Hippocampal formation (tissue), 2 donors: ENCODE measurements at regions not wholly inside any gene's neighbourhood (a gene's known extent, or its start where the extent isn't known, plus 50 kb on each side); places are given as distances from the start of the nearest gene placed in this dataset.

Experiments
- DNase-seq, 2 donors: peaks; one replicate each; lab custom pipeline; 2025; lab: John Stamatoyannopoulos, UW

DNA sequence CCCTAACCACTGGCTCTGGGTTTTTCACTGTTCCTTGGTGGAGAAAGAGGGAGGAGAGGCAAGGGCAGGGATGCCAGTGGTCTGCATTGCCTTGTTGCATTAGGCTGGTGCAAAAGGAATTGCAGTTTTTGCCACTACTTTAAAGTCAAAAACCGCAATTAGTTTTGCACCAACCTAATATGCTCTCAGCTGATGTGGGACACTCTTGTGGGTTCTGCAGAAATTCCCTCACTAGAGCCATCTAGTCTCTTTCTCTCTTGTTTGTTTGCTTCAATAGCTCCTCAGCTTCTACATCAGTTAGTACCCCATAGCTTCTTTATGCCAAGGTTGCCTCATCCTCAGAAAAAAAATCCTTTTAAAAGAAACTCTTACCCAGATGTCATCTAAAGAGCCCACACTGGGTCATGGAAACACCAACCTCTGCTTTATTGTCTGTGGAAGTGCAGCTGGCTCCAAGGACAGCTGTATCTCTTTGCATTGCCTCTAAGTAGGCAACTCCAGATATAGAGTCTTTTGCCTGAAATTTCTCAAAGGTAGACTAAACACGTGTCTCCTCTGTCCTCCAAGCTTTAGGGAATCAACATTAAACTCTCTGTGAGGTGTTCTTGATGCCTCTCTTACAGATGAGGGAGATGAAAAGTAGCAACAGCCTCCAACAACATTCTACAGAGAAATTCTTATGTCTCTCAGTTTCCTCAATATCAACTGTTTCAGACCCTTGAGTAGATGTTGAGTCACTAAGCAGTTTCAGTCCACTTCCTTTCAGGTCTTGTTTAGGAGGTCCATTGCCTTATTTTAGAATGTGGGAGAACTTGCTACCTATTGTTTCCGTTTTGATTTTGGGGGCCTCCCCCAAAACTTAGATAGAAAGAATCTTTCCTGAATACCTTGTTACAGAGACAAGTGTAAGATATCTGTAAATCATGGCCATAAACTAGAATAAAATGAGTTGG is 84.9 kb upstream of the MEF2C start:
- no peak for DNase-seq

GRCh38 chr5:88964831-88965230 is 81.8 kb upstream of the MEF2C start:
- DNase-seq = no peak

- DNase-seq = no peak
Observed at GRCh38 chr5:88957013-88957412, 74.0 kb upstream of the MEF2C start.

DNA sequence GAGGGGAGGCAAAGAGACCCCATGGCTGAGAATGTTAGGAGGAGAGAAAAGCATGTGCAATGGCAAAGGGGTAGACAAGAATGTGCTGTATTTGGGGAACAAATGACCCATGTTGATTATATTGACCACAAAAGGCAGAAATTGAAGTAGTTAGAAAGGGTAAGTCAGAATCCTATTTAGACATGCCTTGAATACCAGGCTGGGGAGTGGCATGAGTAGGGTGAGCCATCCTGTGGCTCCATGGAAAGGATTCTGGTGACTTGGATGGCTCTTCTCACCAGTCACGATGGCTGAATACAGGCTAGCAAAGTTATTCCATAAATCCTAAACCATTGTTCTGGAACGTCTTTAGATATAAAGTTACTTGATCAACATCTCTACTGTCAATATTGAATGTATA is 73.4 kb upstream of the MEF2C start:
- no peak for DNase-seq

GRCh38 chr5:88955403-88955802 is 72.4 kb upstream of the MEF2C start:
- DNase-seq = no peak

DNA sequence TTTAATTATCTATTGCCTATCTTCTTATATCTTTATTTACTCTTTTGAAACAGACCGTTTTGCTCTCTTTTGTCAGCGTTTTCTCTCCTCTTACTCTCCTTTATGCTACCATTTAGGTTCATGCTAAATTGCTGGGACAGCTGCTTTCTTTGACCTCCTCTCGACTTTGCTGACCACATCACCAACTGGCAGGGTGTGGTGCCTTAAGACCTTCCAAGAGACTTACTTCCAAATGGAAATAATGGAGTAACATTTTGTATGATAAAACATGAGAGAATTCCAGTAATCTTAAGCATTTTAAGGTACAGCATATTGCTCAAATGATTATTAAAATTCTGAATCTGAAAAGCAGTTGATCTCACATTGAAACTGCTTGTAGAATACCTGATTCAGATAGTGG is 71.5 kb upstream of the MEF2C start:
- DNase-seq = no peak

DNA sequence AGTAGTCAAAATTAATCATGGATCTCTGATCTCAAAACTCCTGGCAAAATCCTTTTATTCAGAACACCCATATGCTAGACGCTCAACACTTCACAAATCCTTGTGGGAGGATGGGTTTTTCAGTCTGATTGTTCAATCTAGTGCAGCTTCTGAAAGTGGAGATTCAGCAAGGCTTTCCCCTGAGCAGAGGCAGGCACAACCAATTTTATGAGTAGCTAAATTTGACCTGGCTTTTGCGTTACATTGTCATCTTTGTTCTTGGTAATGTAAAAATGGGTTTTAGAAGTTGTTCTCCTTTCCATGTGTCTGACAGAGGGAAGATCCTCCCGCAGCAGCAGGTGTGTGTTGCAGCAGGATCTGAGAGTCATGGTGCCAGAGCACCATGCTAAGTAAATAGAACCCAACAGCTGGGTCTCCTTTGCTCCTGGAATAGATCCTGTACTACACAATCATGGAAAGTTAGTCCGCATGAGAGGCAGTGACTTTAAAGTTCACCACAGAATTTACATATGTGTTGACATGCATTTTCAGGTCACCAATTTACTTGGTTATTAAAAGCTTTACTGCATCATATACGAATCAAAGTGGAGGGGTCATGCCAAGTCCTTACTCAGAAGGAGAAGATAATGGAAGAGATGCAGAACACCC is 70.1 kb upstream of the MEF2C start:
- no peak for DNase-seq

- no peak for DNase-seq
Observed at GRCh38 chr5:88952344-88952743, 69.4 kb upstream of the MEF2C start.

- no peak for DNase-seq
Observed at GRCh38 chr5:88951457-88951856, 68.5 kb upstream of the MEF2C start.

DNA sequence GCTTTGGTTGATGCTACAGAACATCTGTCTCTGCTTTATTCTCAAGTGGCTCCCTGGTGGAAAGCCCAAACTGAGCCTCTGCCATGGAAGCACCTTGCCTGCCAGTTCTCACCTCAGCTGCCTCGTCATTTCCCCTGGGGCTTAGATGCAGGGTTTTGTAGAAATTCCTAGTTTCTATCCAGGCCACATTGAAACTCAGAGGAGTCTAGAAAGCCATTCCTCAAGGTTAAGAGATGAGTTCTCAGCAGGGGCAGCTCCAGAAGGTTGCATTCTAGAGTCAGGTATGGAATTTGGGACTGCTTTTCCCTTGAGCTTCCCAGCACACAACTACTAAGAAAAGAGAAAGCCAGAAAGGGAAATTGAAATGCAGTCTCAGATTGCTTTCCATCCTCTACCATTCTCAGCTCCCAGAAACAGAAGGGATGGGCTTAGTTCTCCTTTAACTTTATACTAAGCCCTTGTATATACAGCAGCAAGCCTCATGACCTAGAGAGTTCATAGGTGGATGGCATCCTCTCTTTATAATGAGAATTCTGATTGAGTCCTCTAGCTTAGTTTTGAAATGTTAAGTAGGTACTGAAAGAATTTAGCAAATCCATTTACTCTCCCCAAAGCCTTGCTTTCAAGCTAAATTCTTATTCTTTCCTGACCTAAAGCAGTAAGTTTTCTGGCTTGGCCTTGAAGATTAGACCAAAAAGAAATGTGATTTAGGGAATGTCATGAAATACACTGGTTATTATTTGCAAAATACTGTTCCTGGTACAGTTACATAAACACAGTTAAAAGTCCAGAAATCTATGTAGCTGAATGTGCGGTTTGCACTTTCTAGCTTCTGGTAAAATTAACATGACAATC is 66.0 kb upstream of the MEF2C start:
- no peak for DNase-seq

GRCh38 chr5:88944751-88945531 is 62.0 kb upstream of the MEF2C start:
- DNase-seq = no peak

DNA sequence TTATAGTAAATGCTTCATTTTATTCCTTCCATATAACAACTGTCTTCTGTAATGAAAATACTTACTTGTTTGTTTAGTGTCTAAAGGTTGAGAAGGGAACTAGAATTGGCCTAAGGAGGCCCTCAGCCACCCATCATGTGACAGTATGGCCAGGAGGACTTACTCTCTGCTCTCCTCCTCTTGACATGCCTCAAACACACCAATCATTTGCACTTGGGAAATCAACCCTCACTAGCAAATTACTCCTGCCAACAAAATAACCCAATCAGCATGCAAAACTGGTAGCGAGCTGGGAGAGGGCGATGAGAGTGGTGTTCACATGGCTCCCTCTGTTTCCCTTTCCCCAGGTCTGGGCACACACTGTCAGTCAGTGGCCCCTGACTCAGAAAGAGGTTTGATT is 58.6 kb upstream of the MEF2C start:
- no peak for DNase-seq

DNA sequence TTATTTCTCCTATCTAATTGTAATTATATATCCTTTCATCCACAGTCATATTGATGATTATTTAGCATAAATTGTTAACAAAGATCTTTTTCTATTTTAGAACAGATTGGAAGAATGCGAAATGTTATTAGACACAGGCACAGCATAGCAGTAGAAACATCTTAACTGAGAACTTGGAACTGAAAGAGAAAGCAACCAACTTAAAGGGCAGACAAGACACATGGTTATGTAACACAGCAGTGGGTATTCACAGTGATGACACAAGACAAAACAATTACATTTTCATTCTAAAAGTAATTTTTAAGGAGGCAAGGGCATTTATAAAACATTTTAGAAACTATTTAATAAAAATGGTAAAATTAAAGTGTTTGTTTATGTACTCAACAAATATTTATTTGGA is 57.7 kb upstream of the MEF2C start:
- DNase-seq = no peak

GRCh38 chr5:88939300-88939699 is 56.3 kb upstream of the MEF2C start:
- DNase-seq = no peak

- DNase-seq = no peak
Observed at GRCh38 chr5:88938488-88938887, 55.5 kb upstream of the MEF2C start.

GRCh38 chr5:88937406-88937805 is 54.4 kb upstream of the MEF2C start:
- no peak for DNase-seq

DNA sequence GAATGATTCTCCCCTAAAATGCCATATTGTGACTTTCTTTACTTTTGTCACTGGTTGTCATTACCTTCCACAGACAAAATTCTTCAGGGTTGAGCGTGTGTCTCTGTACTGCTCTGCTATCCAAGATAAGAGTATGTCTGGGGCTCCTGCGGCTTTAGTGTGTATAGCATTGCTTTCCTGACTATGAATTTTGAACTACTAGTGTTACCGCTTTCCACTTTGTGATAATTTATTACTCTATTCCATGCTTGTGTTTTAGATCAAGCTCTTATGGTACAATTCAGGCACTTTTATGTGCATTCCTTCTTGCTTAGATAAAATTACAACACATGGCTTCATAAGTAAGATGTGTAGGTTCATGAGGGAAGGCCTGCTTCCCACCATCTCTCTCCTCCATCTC is 51.5 kb upstream of the MEF2C start:
- no peak for DNase-seq
